Ishikawa (cell line): ENCODE measurements at regions not wholly inside any gene's neighbourhood (a gene's known extent, or its start where the extent isn't known, plus 50 kb on each side); places are given as distances from the start of the nearest gene placed in this dataset.

Experiments
- CREB1 ChIP-seq: IDR thresholded peaks from 2 replicates; pipeline ENCODE4 v1.6.1; 2012; ENCODE audit warnings: low read depth
- EP300 ChIP-seq: IDR thresholded peaks from 2 replicates; pipeline ENCODE4 v1.6.1; 2012; ENCODE audit warnings: borderline replicate concordance
- FOXM1 ChIP-seq: IDR thresholded peaks from 2 replicates; pipeline ENCODE4 v1.6.1; 2012; ENCODE audit warnings: low read depth, borderline replicate concordance
- NFIC ChIP-seq: IDR thresholded peaks from 2 replicates; pipeline ENCODE4 v1.6.1; 2012
- REST ChIP-seq: IDR thresholded peaks from 2 replicates; pipeline ENCODE4 v1.6.1; 2012; ENCODE audit warnings: low read depth, mild to moderate bottlenecking
- TAF1 ChIP-seq: IDR thresholded peaks from 2 replicates; pipeline ENCODE4 v1.6.1; 2012; ENCODE audit warnings: low read depth, mild to moderate bottlenecking
- TCF12 ChIP-seq: IDR thresholded peaks from 2 replicates; pipeline ENCODE4 v1.6.1; 2012; ENCODE audit warnings: low read depth
- ZBTB7A ChIP-seq: IDR thresholded peaks from 2 replicates; pipeline ENCODE4 v1.6.1; 2012; ENCODE audit warnings: low read depth
- TF ChIP-seq, protein P1 (sequence below): IDR thresholded peaks from 2 replicates; pipeline ENCODE4 v1.6.1; 2012

DNA sequence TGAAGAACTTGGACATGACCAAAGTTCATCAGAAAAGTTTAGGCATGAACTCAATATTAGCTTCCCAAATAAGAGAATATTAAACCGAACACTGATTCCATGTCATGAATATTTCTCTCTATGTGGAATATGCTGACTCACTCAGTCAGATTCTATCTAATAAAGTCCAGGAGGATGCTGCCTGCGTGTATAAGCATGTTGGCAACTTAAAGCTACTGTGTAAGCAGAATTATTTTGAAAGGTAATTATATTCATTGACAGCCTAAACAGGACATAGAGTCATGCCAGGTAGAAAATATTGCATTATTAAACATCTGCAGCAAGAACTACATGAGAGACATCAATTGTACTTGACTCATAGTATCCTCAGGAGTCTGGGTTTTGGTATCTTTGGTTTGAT, 367.9 kb upstream of the SPOCK3 start:
- no peak for TF ChIP-seq REST
- TF ChIP-seq EP300, result no peak
- TF ChIP-seq TAF1, result no peak
- TF ChIP-seq FOXM1, result no peak
- no peak for TF ChIP-seq TCF12
- TF ChIP-seq, protein P1, sequence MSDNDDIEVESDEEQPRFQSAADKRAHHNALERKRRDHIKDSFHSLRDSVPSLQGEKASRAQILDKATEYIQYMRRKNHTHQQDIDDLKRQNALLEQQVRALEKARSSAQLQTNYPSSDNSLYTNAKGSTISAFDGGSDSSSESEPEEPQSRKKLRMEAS, result no peak
- TF ChIP-seq CREB1, result no peak
- TF ChIP-seq NFIC, result no peak
- TF ChIP-seq ZBTB7A, result no peak
